H9 (cell line): ENCODE measurements at regions not wholly inside any gene's neighbourhood (a gene's known extent, or its start where the extent isn't known, plus 50 kb on each side); places are given as distances from the start of the nearest gene placed in this dataset.

ENCODE experiments used
- DNase-seq: peaks from one replicate; pipeline ENCODE4 v3.0.0-alpha.2; 2017
- H2AFZ ChIP-seq: one replicate; pipeline ENCODE4 v1.6.1; 2013; ENCODE audit warnings: mild to moderate bottlenecking, low read length, control low read depth, moderate library complexity
- H2AK5ac ChIP-seq: 2 replicates; pipeline ENCODE4 v1.6.1; 2013; ENCODE audit warnings: low read length, control low read depth, mixed read lengths; ENCODE audit not compliant: insufficient read length
- H2BK120ac ChIP-seq: one replicate; pipeline ENCODE4 v1.6.1; 2013; ENCODE audit warnings: low read depth, mild to moderate bottlenecking, low read length, control low read depth, inconsistent platforms; ENCODE audit not compliant: poor library complexity, severe bottlenecking
- H2BK12ac ChIP-seq: 2 replicates; pipeline ENCODE4 v1.6.1; 2013; ENCODE audit warnings: low read length, control low read depth, mixed read lengths, low read depth; ENCODE audit not compliant: insufficient read length
- H2BK15ac ChIP-seq: 2 replicates; pipeline ENCODE4 v1.6.1; 2013; ENCODE audit warnings: low read depth, low read length, control low read depth
- H2BK20ac ChIP-seq: one replicate; pipeline ENCODE4 v1.6.1; 2013; ENCODE audit warnings: low read depth, mild to moderate bottlenecking, low read length, control low read depth, inconsistent platforms; ENCODE audit not compliant: poor library complexity, severe bottlenecking
- H2BK5ac ChIP-seq: 2 replicates; pipeline ENCODE4 v1.6.1; 2013; ENCODE audit warnings: low read length, control low read depth, mixed read lengths; ENCODE audit not compliant: insufficient read length
- H3K14ac ChIP-seq: 2 replicates; pipeline ENCODE4 v1.6.1; 2013; ENCODE audit warnings: low read length, control low read depth; ENCODE audit not compliant: insufficient read depth
- H3K18ac ChIP-seq: 2 replicates; pipeline ENCODE4 v1.6.1; 2013; ENCODE audit warnings: low read depth, mild to moderate bottlenecking, mixed read lengths, low read length, control low read depth; ENCODE audit not compliant: insufficient read length
- H3K23ac ChIP-seq: 2 replicates; pipeline ENCODE4 v1.6.1; 2013; ENCODE audit warnings: low read length, control low read depth, mixed read lengths, low read depth; ENCODE audit not compliant: insufficient read length
- H3K23me2 ChIP-seq: 2 replicates; pipeline ENCODE4 v1.6.1; 2013; ENCODE audit warnings: low read depth, mild to moderate bottlenecking, mixed read lengths, low read length, control low read depth; ENCODE audit not compliant: insufficient read length, poor library complexity, severe bottlenecking
- H3K27ac ChIP-seq: 2 replicates; pipeline ENCODE4 v1.5.1; 2013; ENCODE audit warnings: low read length, control low read depth, mixed read lengths, low read depth; ENCODE audit not compliant: insufficient read length
- H3K27me3 ChIP-seq: 2 replicates; pipeline ENCODE4 v1.6.1; 2013; ENCODE audit warnings: low read length, control low read depth, inconsistent platforms; ENCODE audit not compliant: insufficient read depth
- H3K4ac ChIP-seq: 2 replicates; pipeline ENCODE4 v1.6.1; 2013; ENCODE audit warnings: low read depth, mild to moderate bottlenecking, control low read depth, inconsistent platforms, low read length, moderate library complexity
- H3K4me1 ChIP-seq: 2 replicates; pipeline ENCODE4 v1.6.1; 2013; ENCODE audit warnings: low read length, control low read depth, inconsistent platforms; ENCODE audit not compliant: insufficient read depth
- H3K4me2 ChIP-seq: 2 replicates; pipeline ENCODE4 v1.6.1; 2013; ENCODE audit warnings: low read length, control low read depth, mixed read lengths; ENCODE audit not compliant: insufficient read length, insufficient read depth
- H3K56ac ChIP-seq: 2 replicates; pipeline ENCODE4 v1.6.1; 2013; ENCODE audit warnings: low read depth, mild to moderate bottlenecking, mixed read lengths, low read length, control low read depth; ENCODE audit not compliant: insufficient read length
- H3K79me1 ChIP-seq: 2 replicates; pipeline ENCODE4 v1.6.1; 2013; ENCODE audit warnings: low read depth, mild to moderate bottlenecking, moderate library complexity, low read length, control low read depth, inconsistent platforms; ENCODE audit not compliant: insufficient read depth, poor library complexity, severe bottlenecking
- H3K79me2 ChIP-seq: 2 replicates; pipeline ENCODE4 v1.6.1; 2013; ENCODE audit warnings: low read length, control low read depth, inconsistent platforms; ENCODE audit not compliant: insufficient read depth
- H3K9ac ChIP-seq: 2 replicates; pipeline ENCODE4 v1.6.1; 2013; ENCODE audit warnings: low read length, control low read depth, mixed read lengths; ENCODE audit not compliant: insufficient read length; ENCODE audit errors: extremely low read depth
- H3K9me3 ChIP-seq: one replicate; pipeline ENCODE4 v1.6.1; 2013; ENCODE audit warnings: low read depth, low read length, inconsistent platforms; ENCODE audit not compliant: control insufficient read depth
- H3T11ph ChIP-seq: one replicate; pipeline ENCODE4 v1.6.1; 2013; ENCODE audit warnings: mild to moderate bottlenecking, low read length, control low read depth, inconsistent platforms
- H4K20me1 ChIP-seq: one replicate; pipeline ENCODE4 v1.6.1; 2013; ENCODE audit not compliant: control insufficient read depth, insufficient read length, insufficient read depth
- H4K5ac ChIP-seq: 2 replicates; pipeline ENCODE4 v1.6.1; 2013; ENCODE audit warnings: low read depth, mild to moderate bottlenecking, mixed read lengths, low read length, control low read depth; ENCODE audit not compliant: insufficient read length
- H4K8ac ChIP-seq: replicated peaks from 2 replicates; pipeline ENCODE4 v1.6.1; 2013; ENCODE audit warnings: low read length, control low read depth, mixed read lengths, low read depth; ENCODE audit not compliant: insufficient read length
- H4K91ac ChIP-seq: 2 replicates; pipeline ENCODE4 v1.6.1; 2013; ENCODE audit warnings: low read depth, mild to moderate bottlenecking, moderate library complexity, mixed read lengths, low read length, control low read depth; ENCODE audit not compliant: insufficient read length
- H3K27ac Mint-ChIP-seq, 3 experiments: 2 replicates in 2 of 3; 3 replicates in 1 of 3; pipeline ENCODE4 v1.8.0; 2020 to 2021; ENCODE audit warnings: mixed read lengths in 3 of 3, mild to moderate bottlenecking in 1 of 3, moderate library complexity in 1 of 3
- H3K27me3 Mint-ChIP-seq: 2 replicates; pipeline ENCODE4 v1.8.0; 2021; ENCODE audit warnings: low read depth, mild to moderate bottlenecking, moderate library complexity, mixed read lengths
- H3K36me3 Mint-ChIP-seq, 3 experiments: 2 replicates in 2 of 3; 3 replicates in 1 of 3; pipeline ENCODE4 v1.8.0; 2020 to 2021; ENCODE audit warnings: low read depth in 3 of 3, mixed read lengths in 3 of 3; ENCODE audit not compliant: insufficient read depth in 1 of 3
- H3K4me1 Mint-ChIP-seq, 2 experiments: 2 replicates each; pipeline ENCODE4 v1.8.0; 2020; ENCODE audit warnings: mixed read lengths in 2 of 2
- H3K4me3 Mint-ChIP-seq, 2 experiments: 2 replicates in 1 of 2; 3 replicates in 1 of 2; pipeline ENCODE4 v1.8.0; 2020 to 2021; ENCODE audit warnings: mild to moderate bottlenecking in 2 of 2, mixed read lengths in 2 of 2, moderate library complexity in 1 of 2
- H3K9me3 Mint-ChIP-seq, 2 experiments: 2 replicates in 1 of 2; 3 replicates in 1 of 2; pipeline ENCODE4 v1.8.0; 2020; ENCODE audit warnings: mild to moderate bottlenecking in 2 of 2, mixed read lengths in 2 of 2, moderate library complexity in 1 of 2
- CTCF ChIP-seq: fragments of 200-600 bp; sonication (generic); conservative IDR thresholded peaks from 3 replicates; pipeline ENCODE4 v1.8.0; 2021; ENCODE audit warnings: antibody characterized with exemption, mild to moderate bottlenecking
- WGBS: extraction: QIAGEN DNeasy Blood & Tissue Kit; methylation state at CpG from one replicate; pipeline ENCODE4 v1.1.7; 2013; ENCODE audit warnings: missing lambda C conversion rate, low lambda C conversion rate, mixed read lengths; ENCODE audit not compliant: insufficient read length; ENCODE audit errors: extremely low coverage; 5-methylcytosine and 5-hydroxymethylcytosine counted together

DNA sequence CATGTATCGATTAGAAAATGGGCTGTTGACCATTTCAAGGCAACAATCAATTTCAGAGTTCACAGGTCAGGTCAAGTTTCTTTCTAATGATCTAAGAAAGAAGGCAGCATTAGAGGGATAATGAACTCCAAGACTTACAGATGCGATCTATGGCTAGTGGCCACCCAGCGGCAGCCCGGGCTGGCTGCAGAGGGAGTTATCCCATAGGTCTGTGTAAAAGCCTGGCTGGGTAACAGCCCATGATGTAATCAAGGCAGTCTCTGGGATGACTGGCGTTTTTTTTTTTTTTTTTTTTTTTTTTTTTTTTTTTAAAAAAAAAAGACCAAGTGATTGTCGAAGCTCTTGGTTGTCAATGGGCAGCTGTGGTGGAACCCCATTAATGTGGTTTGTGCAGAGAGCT lies 171.1 kb upstream of the SKOR2 start:
- Histone ChIP-seq H3K79me1 (no peaks in the 10 kb centered on the region), H3K9ac (no peak overlapping the region), H2BK12ac (no peak overlapping the region), H2BK5ac (no peak overlapping the region), H2AK5ac (no peak overlapping the region), H3K23me2 (no peaks in the 10 kb centered on the region), H2BK120ac (no peak overlapping the region), H3K4me1 (0 out of 2 replicates have a peak, but pooled peaks cover 6% of the 10 kb centered on the region), H3K27me3 (peaks cover 23% of the 10 kb centered on the region; the same call in 1 of the 2 replicates), H2AFZ (no peak overlapping the region), H4K20me1 (no peaks in the 10 kb centered on the region), H2BK20ac (no peak overlapping the region), H3K9me3 (no peaks in the 10 kb centered on the region), H3K4ac (no peak overlapping the region), H2BK15ac (no peak overlapping the region), H3K18ac (peak overlapping the region; percentile 55), H3K14ac (no peak overlapping the region), H3K23ac (no peak overlapping the region), H4K91ac (no peak overlapping the region), H3T11ph (no peak overlapping the region), H3K79me2 (no peaks in the 10 kb centered on the region), H4K5ac (no peak overlapping the region), H3K4me2 (no peak overlapping the region), H3K27ac (no peak overlapping the region), H3K56ac (no peak overlapping the region), H4K8ac (no peak overlapping the region)
- Mint-ChIP-seq H3K36me3 (no peaks in the 10 kb centered on the region), H3K9me3 (no peaks in the 10 kb centered on the region; a peak in 1 of 5 replicates), H3K27me3 (peaks cover 67% of the 10 kb centered on the region), H3K27ac (no peak overlapping the region), H3K4me3 (no peak overlapping the region), H3K4me1 (peaks cover 29 to 41% of the 10 kb centered on the region in 2 experiments)
- no CpG with 5 or more reads among the region's 6 CpGs for WGBS
- peak; percentile 62 for DNase-seq
- TF ChIP-seq CTCF, result peak; percentile 43; the same call in 2 of the 3 replicates
